Kidney (tissue), 13 donors: ENCODE measurements at regions not wholly inside any gene's neighbourhood (a gene's known extent, or its start where the extent isn't known, plus 50 kb on each side); places are given as distances from the start of the nearest gene placed in this dataset.

Experiments
- DNase-seq, 5 donors: peaks; one replicate each; pipeline ENCODE4 v3.0.0-alpha.2; 2013 to 2020
- FAIRE-seq: peaks from 2 replicates; lab custom pipeline; 2012; peaks lifted over from hg19 to GRCh38; lab: Jason Lieb, UNC
- H3K27ac ChIP-seq, 2 donors: one replicate each; pipeline ENCODE4 v1.7.0; 2013; ENCODE audit warnings: low read depth in 2 of 2, low read length in 2 of 2, inconsistent platforms in 1 of 2
- H3K27me3 ChIP-seq: one replicate; pipeline ENCODE4 v1.7.1; 2013; ENCODE audit warnings: low read length, inconsistent platforms; ENCODE audit not compliant: control insufficient read depth, insufficient read depth
- H3K36me3 ChIP-seq, 3 donors: one replicate each; pipeline versions ENCODE4 v1.7.0 to v1.7.1; 2013; ENCODE audit warnings: low read length in 3 of 3, control low read depth in 1 of 3, inconsistent platforms in 1 of 3; ENCODE audit not compliant: insufficient read depth in 3 of 3, control insufficient read depth in 2 of 3
- H3K4me1 ChIP-seq, 3 donors: one replicate each; pipeline versions ENCODE4 v1.7.0 to v1.7.1; 2013; ENCODE audit warnings: low read length in 3 of 3, inconsistent platforms in 1 of 3, low read depth in 1 of 3; ENCODE audit not compliant: control insufficient read depth in 2 of 3, insufficient read depth in 2 of 3
- H3K4me3 ChIP-seq, 3 donors: one replicate each; pipeline versions ENCODE4 v1.7.0 to v1.8.1; 2013; ENCODE audit warnings: low read length in 3 of 3, control low read depth in 1 of 3, inconsistent platforms in 1 of 3
- H3K9ac ChIP-seq, 3 donors: one replicate each; pipeline versions ENCODE4 v1.7.0 to v1.7.1; 2013; ENCODE audit warnings: low read length in 3 of 3, control low read depth in 1 of 3, inconsistent platforms in 1 of 3
- H3K9me3 ChIP-seq, 3 donors: one replicate each; pipeline versions ENCODE4 v1.7.0 to v1.7.1; 2013; ENCODE audit warnings: low read length in 3 of 3, control low read depth in 1 of 3, inconsistent platforms in 1 of 3; ENCODE audit not compliant: control insufficient read depth in 2 of 3, insufficient read depth in 1 of 3
- intact Hi-C: fragments of 100-400 bp; cut with DNase I; formaldehyde crosslinking; loops from one replicate; pipeline ENCODE4 v1.11.1; 2022
- TF ChIP-seq, protein P1 (sequence below): IDR thresholded peaks from 3 replicates; pipeline ENCODE4 v1.5.1; 2012; ENCODE audit warnings: mild to moderate bottlenecking, moderate library complexity, borderline replicate concordance; ENCODE audit not compliant: insufficient read depth; ENCODE audit errors: extremely low read depth
- donor health status: control.
- donor health status: control.
- donor health status: control.
- donor health status: control.
- donor health status: control.
- donor health status: DM: yes; HTN: yes; CAD: no.
- donor health status: Normal renal cell carcinoma (clear cell type).

DNA sequence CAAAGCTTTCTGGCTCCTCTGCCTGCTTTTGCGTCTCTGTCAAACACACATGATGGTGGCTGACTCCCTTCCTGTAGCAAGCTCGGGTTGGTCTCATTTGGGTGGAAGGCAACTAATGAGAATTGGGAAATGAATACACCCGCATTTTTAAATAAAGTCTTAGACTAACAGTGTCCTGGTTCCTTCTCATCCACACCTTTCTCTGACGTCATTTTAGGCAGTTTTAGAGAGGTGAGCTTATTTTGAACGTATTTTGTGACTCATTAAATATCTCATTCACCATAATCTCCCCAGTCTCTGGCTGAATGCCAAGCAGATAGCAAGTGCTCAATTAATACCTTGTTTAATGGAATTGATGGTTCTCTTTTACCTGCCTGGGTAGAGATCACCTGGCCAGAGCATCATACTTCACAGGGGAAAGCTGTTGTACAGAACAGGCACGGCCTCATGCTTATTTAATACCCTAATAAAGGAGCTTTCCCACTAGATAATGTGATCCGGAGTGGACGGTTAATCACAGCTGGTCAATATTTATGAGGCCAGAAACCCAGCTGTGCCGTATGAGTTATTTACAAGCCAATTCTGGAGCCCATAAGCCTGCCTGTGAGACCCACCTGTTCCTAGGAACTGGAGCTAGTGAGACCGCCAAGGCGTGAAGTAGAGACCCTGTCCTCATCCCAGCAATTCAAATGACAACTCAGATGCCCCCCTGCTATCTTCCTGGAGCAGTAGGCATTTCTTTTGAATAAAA, 149.7 kb upstream of the PROK2 start:
- Histone ChIP-seq H3K9ac (no peak overlapping the region), H3K36me3 (no peaks in the 10 kb centered on the region), H3K4me3 (no peak overlapping the region), H3K27ac (no peak overlapping the region), H3K9me3 (no peaks in the 10 kb centered on the region), H3K27me3 (no peaks in the 10 kb centered on the region), H3K4me1 (no peaks in the 10 kb centered on the region)
- DNase-seq: no peak
- TF ChIP-seq, protein P1, sequence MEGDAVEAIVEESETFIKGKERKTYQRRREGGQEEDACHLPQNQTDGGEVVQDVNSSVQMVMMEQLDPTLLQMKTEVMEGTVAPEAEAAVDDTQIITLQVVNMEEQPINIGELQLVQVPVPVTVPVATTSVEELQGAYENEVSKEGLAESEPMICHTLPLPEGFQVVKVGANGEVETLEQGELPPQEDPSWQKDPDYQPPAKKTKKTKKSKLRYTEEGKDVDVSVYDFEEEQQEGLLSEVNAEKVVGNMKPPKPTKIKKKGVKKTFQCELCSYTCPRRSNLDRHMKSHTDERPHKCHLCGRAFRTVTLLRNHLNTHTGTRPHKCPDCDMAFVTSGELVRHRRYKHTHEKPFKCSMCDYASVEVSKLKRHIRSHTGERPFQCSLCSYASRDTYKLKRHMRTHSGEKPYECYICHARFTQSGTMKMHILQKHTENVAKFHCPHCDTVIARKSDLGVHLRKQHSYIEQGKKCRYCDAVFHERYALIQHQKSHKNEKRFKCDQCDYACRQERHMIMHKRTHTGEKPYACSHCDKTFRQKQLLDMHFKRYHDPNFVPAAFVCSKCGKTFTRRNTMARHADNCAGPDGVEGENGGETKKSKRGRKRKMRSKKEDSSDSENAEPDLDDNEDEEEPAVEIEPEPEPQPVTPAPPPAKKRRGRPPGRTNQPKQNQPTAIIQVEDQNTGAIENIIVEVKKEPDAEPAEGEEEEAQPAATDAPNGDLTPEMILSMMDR: no peak
- no peak for FAIRE-seq
- intact Hi-C loops: no loop called here

GRCh38 chr3:71931922-71932321, 147.0 kb upstream of the PROK2 start:
- intact Hi-C loops: no loop called here

DNA sequence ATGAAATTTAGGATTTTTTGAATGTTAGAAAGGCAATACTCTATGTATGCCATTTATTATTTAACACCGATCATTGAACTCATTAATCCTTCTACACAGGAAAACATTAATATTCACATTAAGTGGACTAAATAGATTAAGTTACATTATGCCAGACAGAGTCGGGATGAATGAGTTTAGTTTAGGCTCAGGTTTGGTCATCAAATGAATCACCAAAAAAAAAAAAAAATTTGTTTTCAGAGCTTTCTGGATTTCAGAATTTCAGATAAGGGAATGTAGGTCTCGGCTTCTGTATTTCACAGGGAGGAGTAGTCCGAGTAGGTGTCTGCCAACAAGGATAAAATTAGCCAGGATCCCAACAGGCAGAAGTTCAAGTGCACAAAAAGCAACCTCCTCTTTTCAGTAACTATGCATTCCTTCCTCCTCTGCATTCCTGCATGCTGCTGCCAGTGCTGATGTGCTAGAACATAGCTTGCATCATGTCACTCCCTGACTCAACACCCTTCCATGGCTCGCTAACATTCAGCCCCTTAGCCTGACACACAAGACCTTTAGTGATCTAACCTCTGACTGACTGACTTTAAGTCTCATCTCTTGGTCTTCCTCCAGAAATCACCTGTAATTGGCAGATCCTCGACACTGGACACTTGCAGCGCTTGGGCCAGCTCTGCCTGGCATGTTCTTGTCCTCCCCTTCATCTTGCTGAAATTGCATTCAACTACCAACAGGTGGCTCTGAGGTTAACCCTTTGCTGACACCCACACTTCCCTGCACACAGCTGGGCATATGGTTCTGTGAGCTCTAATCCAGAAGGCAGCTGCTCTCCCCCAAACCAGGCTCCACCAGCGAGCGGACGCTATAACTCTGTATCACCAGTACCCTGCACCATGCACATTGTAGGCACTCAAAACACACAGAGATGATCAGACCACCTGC, 145.4 kb upstream of the PROK2 start:
- FAIRE-seq (no peak), DNase-seq (peak in 4 of 5 donors; percentile 39 to 62 (median 46))
- TF ChIP-seq, protein P1: no peak
- intact Hi-C loops: no loop called here
- H3K4me3 ChIP-seq: no peak overlapping the region
- no peaks in the 10 kb centered on the region for H3K4me1 ChIP-seq
- H3K27ac ChIP-seq: no peak overlapping the region
- no peaks in the 10 kb centered on the region for H3K9me3 ChIP-seq
- H3K36me3 ChIP-seq: no peaks in the 10 kb centered on the region
- no peaks in the 10 kb centered on the region for H3K27me3 ChIP-seq
- H3K9ac ChIP-seq: no peak overlapping the region

More at GRCh38 chr3:71931922-71932321, 147.0 kb upstream of the PROK2 start:
- no peaks in the 10 kb centered on the region for H3K4me1 ChIP-seq
- no peaks in the 10 kb centered on the region for H3K9me3 ChIP-seq
- TF ChIP-seq, protein P1: no peak
- H3K36me3 ChIP-seq: no peaks in the 10 kb centered on the region
- no peak overlapping the region for H3K27ac ChIP-seq
- FAIRE-seq (no peak), DNase-seq (no peak)
- H3K9ac ChIP-seq: no peak overlapping the region
- no peaks in the 10 kb centered on the region for H3K27me3 ChIP-seq
- no peak overlapping the region for H3K4me3 ChIP-seq
